ENCODE measurements at regions not wholly inside any gene's neighbourhood (a gene's known extent, or its start where the extent isn't known, plus 50 kb on each side); places are given as distances from the start of the nearest gene placed in this dataset.

- no peak overlapping the region for H3K4me3 ChIP-seq (ENCODE audit: control insufficient read depth, low read depth, low read length)
- TF ChIP-seq CTCF (IDR thresholded peaks at IDR 0.05; ENCODE audit: control insufficient read depth, insufficient read depth, low read depth, low read length, missing control alignments), result no peak
- DNase-seq (ENCODE audit: low read depth), result no peak
Measured at GRCh38 chr6:98335594-98335993, 498.8 kb upstream of the POU3F2 start.

GRCh38 chr6:98339506-98339905 lies 494.9 kb upstream of the POU3F2 start:
- no peak overlapping the region for H3K4me3 ChIP-seq (ENCODE audit: control insufficient read depth, low read depth, low read length)
- no peak for DNase-seq (ENCODE audit: low read depth)
- no peak for TF ChIP-seq CTCF (IDR thresholded peaks at IDR 0.05; ENCODE audit: control insufficient read depth, insufficient read depth, low read depth, low read length, missing control alignments)

- H3K4me3 ChIP-seq (ENCODE audit: control insufficient read depth, low read depth, low read length), result no peak overlapping the region
- no peak for DNase-seq (ENCODE audit: low read depth)
- no peak for TF ChIP-seq CTCF (IDR thresholded peaks at IDR 0.05; ENCODE audit: control insufficient read depth, insufficient read depth, low read depth, low read length, missing control alignments)
Measured at GRCh38 chr6:98343004-98343403, 491.4 kb upstream of the POU3F2 start.

GRCh38 chr6:98343797-98344196 lies 490.6 kb upstream of the POU3F2 start:
- no peak overlapping the region for H3K4me3 ChIP-seq (ENCODE audit: control insufficient read depth, low read depth, low read length)
- no peak for DNase-seq (ENCODE audit: low read depth)
- TF ChIP-seq CTCF (IDR thresholded peaks at IDR 0.05; ENCODE audit: control insufficient read depth, insufficient read depth, low read depth, low read length, missing control alignments), result no peak

GRCh38 chr6:98352348-98352747 lies 482.0 kb upstream of the POU3F2 start:
- no peak for TF ChIP-seq CTCF (IDR thresholded peaks at IDR 0.05; ENCODE audit: control insufficient read depth, insufficient read depth, low read depth, low read length, missing control alignments)

GRCh38 chr6:98358173-98358572 lies 476.2 kb upstream of the POU3F2 start:
- H3K4me3 ChIP-seq (ENCODE audit: control insufficient read depth, low read depth, low read length), result no peak overlapping the region
- no peak for DNase-seq (ENCODE audit: low read depth)
- TF ChIP-seq CTCF (IDR thresholded peaks at IDR 0.05; ENCODE audit: control insufficient read depth, insufficient read depth, low read depth, low read length, missing control alignments), result no peak

More at GRCh38 chr6:98352348-98352747, 482.0 kb upstream of the POU3F2 start:
- no peak for DNase-seq (ENCODE audit: low read depth)
- no peak overlapping the region for H3K4me3 ChIP-seq (ENCODE audit: control insufficient read depth, low read depth, low read length)

GRCh38 chr6:98366371-98366770 lies 468.0 kb upstream of the POU3F2 start:
- TF ChIP-seq CTCF (IDR thresholded peaks at IDR 0.05; ENCODE audit: control insufficient read depth, insufficient read depth, low read depth, low read length, missing control alignments), result no peak
- no peak for DNase-seq (ENCODE audit: low read depth)
- no peak overlapping the region for H3K4me3 ChIP-seq (ENCODE audit: control insufficient read depth, low read depth, low read length)
